Stimulated activated CD8-positive, alpha-beta memory T cell treated with anti-CD3 and anti-CD28 coated beads, Interleukin-15, amount 100 ng/mL, for 48 hours (primary cell): ENCODE measurements at regions not wholly inside any gene's neighbourhood (a gene's known extent, or its start where the extent isn't known, plus 50 kb on each side); places are given as distances from the start of the nearest gene placed in this dataset.
"Not testable (repeated sequence)": the region's sequence is repeated elsewhere in the genome, so short reads cannot be mapped to it uniquely, and the experiment has no call there.

Source experiments
- DNase-seq, 2 donors: peaks; one replicate each; pipeline ENCODE4 v3.0.0-alpha.2; 2020; ENCODE audit warnings: low read depth in 2 of 2

DNA sequence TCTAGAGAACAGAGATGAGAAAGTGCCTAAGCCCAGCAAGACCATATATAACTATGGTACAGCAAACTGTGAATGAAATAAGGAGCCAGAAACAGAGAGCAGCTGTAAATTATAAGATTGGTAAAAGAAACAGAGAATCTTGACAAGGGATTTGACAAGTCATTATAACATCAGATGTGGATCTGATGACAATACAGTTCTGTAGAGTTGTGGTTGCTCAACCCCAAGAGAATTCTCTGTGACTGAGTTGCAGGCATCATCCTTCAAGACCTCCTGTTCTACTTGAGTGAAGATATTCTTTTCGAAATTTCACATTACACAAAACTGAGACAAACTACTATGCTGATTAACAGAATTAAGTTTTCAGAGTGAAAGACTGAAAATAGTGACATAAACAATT, 343.1 kb upstream of the SLC39A10 start:
- no peak for DNase-seq

- DNase-seq = no peak
Observed at GRCh38 chr2:195312662-195313061, 344.4 kb upstream of the SLC39A10 start.

DNA sequence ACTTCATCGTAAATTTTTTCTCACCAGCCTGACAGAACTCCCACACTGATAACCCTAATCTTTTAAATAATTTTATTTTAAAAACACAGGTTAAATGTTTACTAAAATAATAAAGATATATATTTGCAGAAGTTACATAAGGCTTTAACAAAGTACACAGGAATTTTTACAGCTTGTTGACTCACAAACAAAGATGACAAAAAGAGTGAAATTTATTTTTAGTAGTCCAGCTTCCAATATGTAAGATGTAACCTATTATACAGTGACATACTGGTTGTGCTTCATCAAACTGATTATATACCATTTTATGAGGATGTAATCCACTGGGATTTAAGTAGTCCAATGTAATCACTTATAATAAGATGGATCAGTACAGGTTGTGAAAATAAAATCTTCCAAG, 348.9 kb upstream of the SLC39A10 start:
- no peak for DNase-seq

GRCh38 chr2:195307751-195308150, 349.3 kb upstream of the SLC39A10 start:
- DNase-seq = no peak

DNA sequence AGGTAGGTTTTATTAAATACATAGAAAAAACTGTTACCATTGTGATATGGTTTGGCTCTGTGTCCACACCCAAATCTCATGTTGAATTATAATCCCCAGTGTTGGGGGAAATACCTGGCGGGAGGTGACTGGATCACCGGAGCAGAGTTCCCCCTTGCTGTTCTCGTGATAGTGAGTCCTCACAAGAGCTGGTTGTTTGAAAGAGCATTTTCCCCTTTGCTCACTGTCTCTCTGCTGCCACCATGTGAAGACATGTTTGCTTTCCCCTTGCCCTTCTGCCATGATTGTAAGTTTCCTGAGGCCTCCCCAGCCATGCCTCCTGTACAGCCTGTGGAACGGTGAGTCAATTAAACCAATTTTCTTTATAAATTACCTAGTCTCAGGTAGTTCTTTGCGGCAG, 352.7 kb upstream of the SLC39A10 start:
- DNase-seq = no peak

DNA sequence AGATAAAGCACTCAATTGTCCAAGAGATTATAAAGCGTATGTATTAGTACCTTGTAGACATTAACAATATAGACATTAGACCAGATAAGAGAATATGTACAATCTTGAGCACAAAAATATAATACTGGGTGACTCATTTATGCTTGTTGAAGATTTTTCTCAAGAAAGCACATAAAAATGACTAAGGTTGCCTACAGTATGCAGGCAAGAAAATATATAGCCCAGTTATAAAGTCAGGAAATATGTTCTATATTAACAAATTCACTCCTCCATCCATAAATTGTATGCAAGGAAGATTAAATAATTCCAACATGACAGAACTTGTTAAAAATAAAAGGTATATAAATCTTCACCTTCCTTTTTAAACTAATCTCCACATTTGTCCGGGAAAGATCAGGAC, 356.4 kb upstream of the SLC39A10 start:
- no peak for DNase-seq

DNA sequence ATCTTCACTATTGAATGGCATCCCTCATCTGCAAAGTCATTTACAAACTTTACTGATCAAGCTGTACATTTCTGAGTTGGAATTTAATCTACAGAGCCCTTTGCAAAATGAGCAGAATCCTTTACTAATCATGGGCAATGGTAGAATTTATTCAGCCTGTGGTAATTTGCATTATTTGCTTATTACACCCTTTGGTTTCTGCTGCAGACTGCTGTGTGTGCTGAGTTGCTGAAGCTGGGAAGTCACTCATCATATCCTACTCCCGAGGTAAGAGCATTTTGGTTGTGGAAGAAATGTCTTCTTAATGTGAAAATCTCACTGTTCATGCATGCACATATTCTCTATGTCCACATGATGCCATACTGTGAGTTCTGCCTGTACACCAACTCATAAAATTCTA, 357.4 kb upstream of the SLC39A10 start:
- no peak for DNase-seq

DNA sequence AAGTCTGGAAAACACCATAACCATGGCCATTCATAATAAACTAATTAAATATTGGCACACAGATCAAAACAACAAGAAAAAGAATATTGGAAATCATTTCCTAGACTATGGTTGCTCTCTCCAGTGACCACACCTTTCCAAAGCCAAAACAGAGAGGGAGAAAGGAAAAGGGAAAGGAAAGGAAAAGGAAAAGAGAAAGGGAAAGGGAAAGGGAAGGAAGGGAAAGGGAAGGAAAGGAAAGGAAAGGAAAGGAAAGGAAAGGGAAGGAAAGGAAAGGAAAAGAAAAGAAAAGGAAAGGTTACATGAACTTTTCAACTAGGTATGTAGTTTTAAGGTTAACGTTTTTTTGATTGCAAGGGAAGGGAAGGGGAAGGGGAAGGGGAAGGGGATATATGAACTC, 360.5 kb upstream of the SLC39A10 start:
- no peak for DNase-seq

- no peak for DNase-seq
Observed at GRCh38 chr2:195289081-195289480, 367.9 kb upstream of the SLC39A10 start.

- no peak for DNase-seq
Observed at GRCh38 chr2:195279840-195280427, 377.1 kb upstream of the SLC39A10 start.

DNA sequence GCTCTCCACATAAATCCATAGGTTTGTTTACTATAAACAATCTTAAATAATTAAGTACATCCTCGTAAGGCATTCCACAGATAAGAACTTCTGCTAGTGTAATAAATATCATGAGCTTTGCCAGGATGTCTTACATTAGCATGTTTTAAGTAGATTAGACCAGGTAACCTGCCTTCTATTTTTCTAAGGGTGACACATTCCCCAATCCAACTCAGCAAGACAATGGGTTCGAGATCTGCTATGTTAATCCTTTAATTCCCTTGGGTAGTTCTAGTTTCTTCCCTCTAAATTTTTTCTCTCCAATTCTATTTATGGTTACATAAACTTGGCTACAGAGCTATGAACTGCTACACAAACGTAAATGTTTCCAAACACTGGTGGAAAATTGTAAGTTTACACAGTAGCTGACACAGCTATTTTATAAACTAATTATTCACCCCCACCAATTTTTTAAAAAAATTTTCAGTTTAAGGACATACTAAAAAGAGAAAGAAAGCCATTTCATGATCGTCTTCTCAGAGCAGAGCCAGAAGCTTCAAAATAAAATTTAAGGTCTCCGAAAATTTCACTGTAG, 386.5 kb upstream of the SLC39A10 start:
- no peak for DNase-seq

DNA sequence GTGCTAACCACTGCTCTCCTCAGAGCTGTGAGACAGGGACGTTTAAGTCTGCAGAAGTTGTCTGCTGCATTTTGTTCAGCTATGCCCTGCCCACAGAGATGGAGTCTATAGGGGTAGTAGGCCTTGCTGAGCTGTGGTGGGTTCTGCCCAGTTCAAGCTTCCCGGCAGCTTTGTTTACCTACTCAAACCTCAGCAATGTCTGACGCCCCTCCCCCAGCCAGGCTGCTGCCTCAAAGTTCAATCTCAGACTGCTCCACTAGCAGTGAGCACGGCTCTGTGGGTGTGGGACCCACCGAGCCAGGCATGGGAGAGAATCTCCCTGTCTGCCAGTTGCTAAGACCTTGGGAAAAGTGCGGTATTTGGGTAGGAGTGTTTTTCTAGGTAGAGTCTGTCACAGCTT, 387.8 kb upstream of the SLC39A10 start:
- DNase-seq = no peak

DNA sequence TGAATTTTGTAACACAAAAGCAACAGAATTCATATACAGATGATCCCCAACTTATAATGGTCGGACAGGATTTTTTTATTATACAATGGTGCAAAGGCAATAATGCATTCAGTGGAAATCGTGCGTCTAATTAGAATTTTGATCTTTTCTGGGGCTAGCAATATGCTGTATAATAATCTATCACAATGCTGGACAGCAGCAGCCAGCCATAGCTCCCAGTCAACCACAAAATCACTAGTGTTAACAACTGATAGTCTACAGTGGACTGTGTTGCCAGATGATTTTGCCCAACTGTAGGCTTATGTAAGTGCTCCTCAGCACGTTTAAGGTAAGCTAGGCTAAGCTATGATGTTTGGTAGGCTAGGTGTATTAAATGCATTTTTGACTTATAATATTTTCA, 399.0 kb upstream of the SLC39A10 start:
- no peak for DNase-seq

- DNase-seq = no peak
Observed at GRCh38 chr2:195252018-195252417, 405.0 kb upstream of the SLC39A10 start.

GRCh38 chr2:195251214-195251613, 405.8 kb upstream of the SLC39A10 start:
- DNase-seq = no peak

- no peak for DNase-seq
Observed at GRCh38 chr2:195238826-195239225, 418.2 kb upstream of the SLC39A10 start.

DNA sequence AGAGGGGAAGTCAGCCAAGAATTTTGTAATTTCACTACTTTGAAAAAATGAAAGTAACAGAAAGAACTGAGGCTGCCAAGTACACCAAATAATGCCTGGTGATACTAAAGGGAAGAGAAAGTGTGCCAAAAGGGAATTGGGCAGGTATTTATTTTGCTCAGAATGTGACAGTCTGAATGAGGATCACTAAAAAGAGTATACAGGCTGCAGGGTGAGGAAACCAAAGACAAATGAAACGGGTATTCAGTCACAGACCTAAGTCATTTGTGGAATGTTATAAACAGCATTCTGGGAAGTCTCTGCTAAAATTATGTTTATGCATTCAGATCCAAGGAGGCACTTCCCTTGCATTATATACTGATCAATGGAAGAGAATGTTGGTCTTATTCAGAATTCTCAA, 418.6 kb upstream of the SLC39A10 start:
- no peak for DNase-seq

DNA sequence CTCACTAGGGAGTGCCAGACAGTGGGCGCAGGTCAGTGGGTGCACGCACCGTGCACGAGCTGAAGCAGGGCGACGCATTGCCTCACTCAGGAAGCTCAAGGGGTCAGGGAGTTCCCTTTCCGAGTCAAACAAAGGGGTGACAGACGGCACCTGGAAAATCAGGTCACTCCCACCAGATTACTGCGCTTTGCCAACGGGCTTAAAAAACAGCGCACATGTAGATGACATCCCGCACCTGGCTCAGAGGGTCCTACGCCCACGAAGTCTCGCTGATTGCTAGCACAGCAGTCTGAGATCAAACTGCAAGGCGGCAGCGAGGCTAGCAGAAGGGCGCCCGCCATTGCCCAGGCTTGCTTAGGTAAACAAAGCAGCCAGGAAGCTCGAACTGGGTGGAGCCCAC, 428.5 kb upstream of the SLC39A10 start:
- DNase-seq = not testable (repeated sequence)

DNA sequence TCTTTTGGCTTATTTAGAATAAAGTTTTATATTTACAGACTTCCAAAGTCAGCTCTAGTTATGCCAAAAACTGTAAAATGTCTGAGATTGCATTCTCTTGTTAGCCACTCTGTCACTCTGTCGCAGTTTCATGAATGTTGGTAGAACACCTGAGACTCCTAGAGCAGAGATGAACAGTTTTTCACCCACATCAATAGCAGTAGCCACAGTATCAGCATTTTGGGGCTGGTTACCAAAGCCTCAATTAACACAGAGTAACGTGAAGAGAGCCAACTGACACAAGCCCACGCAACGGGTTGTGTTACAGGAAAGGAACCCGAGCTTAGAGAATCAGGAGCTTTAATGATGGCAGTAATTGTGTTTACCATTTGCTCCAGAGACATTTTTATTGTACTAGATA, 443.0 kb upstream of the SLC39A10 start:
- DNase-seq = no peak

DNA sequence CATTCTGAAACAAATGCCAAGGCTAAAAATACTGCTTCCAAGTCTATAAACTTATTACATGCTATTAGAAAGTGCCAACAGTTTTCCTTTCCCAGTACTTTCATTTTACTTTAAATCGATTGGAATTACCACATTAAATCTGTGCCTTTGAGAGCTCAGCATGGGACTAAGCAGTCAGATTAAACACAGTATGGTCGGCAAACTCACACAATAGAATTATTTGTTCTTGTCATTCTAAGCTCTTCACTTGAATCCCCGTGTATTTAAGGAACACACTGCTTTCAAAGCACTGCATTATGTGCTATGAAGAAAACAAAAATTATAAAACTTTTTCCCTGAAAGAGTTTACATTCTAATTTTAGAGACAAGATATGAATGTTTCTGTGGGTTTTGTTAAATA, 444.4 kb upstream of the SLC39A10 start:
- no peak for DNase-seq

GRCh38 chr2:195202163-195202845, 454.7 kb upstream of the SLC39A10 start:
- DNase-seq = no peak

DNA sequence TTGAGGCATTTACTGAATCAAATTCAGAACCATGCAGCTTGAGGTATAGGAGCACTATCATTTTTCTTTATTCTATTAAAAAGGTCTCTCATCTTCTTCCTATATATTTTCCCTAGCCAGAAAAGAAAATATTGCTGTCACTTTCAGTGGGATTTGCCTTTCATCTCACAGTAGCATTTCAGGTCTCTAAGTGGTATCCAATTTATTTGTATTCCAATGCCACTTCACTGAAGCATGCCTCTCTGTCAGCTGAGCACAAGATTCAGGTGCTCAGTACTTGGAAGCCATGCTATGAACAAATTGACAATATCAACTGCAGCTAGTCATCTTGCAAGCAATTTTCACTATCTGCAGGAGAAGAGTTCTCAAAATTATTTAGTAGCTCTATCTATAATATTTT, 457.2 kb upstream of the SLC39A10 start:
- DNase-seq = no peak

DNA sequence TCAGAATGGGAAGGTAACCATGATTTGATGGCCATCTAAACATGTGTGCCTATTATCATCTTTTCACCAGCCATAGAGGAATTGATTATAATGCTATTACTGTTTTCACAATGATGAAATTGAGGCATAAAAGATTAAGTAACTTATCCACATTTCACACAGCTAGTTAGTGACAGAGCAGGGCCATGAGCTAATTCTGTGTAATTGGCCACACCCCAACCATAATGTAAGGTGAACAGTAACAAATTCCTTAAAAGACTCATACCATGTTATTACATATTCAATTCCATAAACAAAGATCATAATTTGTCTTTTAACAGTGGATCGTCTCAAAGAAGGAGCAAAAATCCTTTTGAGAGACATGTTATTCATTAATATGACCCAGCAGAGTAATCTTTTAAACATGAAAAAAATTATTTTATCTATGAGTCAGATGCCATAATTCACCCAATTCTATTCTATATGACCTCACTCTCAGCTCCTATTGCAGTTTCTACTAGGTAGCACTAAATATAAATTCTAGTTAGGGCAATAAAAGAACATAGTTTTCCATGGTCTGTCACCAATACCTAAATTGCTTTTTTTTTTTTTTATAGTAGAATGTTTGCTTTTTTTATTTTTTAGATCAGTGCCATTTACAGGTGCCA, 475.8 kb upstream of the SLC39A10 start:
- no peak for DNase-seq
